ENCODE measurements at regions not wholly inside any gene's neighbourhood (a gene's known extent, or its start where the extent isn't known, plus 50 kb on each side); places are given as distances from the start of the nearest gene placed in this dataset.
"Not testable (repeated sequence)": the region's sequence is repeated elsewhere in the genome, so short reads cannot be mapped to it uniquely, and the experiment has no call there.

GRCh38 chr6:170017603-170018320, 266.3 kb downstream of the ERMARD start:
- DNase-seq (ENCODE audit: low read depth) = no peak

GRCh38 chr6:170013815-170014214, 262.4 kb downstream of the ERMARD start:
- DNase-seq (ENCODE audit: low read depth) = no peak

GRCh38 chr6:170012037-170012330, 260.6 kb downstream of the ERMARD start:
- DNase-seq (ENCODE audit: low read depth) = no peak

GRCh38 chr6:170011204-170012036, 260.0 kb downstream of the ERMARD start:
- no peak for DNase-seq (ENCODE audit: low read depth)

GRCh38 chr6:170010665-170011203, 259.3 kb downstream of the ERMARD start:
- DNase-seq (ENCODE audit: low read depth) = no peak

GRCh38 chr6:170008294-170008785, 256.9 kb downstream of the ERMARD start:
- no peak for DNase-seq (ENCODE audit: low read depth)

GRCh38 chr6:170007468-170008293, 256.3 kb downstream of the ERMARD start:
- DNase-seq (ENCODE audit: low read depth) = no peak

GRCh38 chr6:170006900-170007467, 255.6 kb downstream of the ERMARD start:
- DNase-seq (ENCODE audit: low read depth) = no peak

- DNase-seq (ENCODE audit: low read depth) = no peak
Measured at GRCh38 chr6:170006071-170006899, 254.9 kb downstream of the ERMARD start.

- no peak for DNase-seq (ENCODE audit: low read depth)
Measured at GRCh38 chr6:170005665-170006064, 254.2 kb downstream of the ERMARD start.

GRCh38 chr6:170004585-170005210, 253.3 kb downstream of the ERMARD start:
- DNase-seq (ENCODE audit: low read depth) = no peak

GRCh38 chr6:170003451-170004160, 252.2 kb downstream of the ERMARD start:
- no peak for DNase-seq (ENCODE audit: low read depth)

- no peak for DNase-seq (ENCODE audit: low read depth)
Measured at GRCh38 chr6:170003027-170003426, 251.6 kb downstream of the ERMARD start.

GRCh38 chr6:170001782-170002181, 250.4 kb downstream of the ERMARD start:
- DNase-seq (ENCODE audit: low read depth) = not testable (repeated sequence)

- DNase-seq (ENCODE audit: low read depth) = no peak
Measured at GRCh38 chr6:170000071-170000843, 248.8 kb downstream of the ERMARD start.

- no peak for DNase-seq (ENCODE audit: low read depth)
Measured at GRCh38 chr6:169999367-169999766, 247.9 kb downstream of the ERMARD start.

GRCh38 chr6:169998457-169998856, 247.0 kb downstream of the ERMARD start:
- no peak for DNase-seq (ENCODE audit: low read depth)

- no peak for DNase-seq (ENCODE audit: low read depth)
Measured at GRCh38 chr6:169997930-169998218, 246.5 kb downstream of the ERMARD start.

All from stimulated activated CD8-positive, alpha-beta memory T cell treated with anti-CD3 and anti-CD28 coated beads, Interleukin-4, amount 100 ng/mL, for 24 hours (primary cell).